Natural killer cell (primary cell): ENCODE measurements at regions not wholly inside any gene's neighbourhood (a gene's known extent, or its start where the extent isn't known, plus 50 kb on each side); places are given as distances from the start of the nearest gene placed in this dataset.

ENCODE experiments used
- ATAC-seq, 3 donors: fragments of 150-1000 bp in 2 of 3; fragments of 200-7000 bp in 1 of 3; cut with Tn5 transposase; 1 replicate in 1 of 3; 2 replicates in 2 of 3; pipeline ENCODE4 v1.10.0; 2021; ENCODE audit warnings: mild to moderate bottlenecking in 2 of 3, moderate library complexity in 2 of 3
- DNase-seq, 2 donors: peaks; one replicate each; pipeline versions ENCODE4 v3.0.0 to v3.0.0-alpha.2; 2013 to 2021; ENCODE audit warnings: mixed read lengths in 1 of 2
- H3K27ac ChIP-seq: one replicate; pipeline ENCODE4 v1.5.1; 2013; ENCODE audit warnings: mild to moderate bottlenecking, low read length
- H3K27me3 ChIP-seq: one replicate; pipeline ENCODE4 v1.6.1; 2013; ENCODE audit warnings: low read length; ENCODE audit not compliant: control insufficient read depth, insufficient read depth
- H3K36me3 ChIP-seq: one replicate; pipeline ENCODE4 v1.6.1; 2013; ENCODE audit warnings: low read length; ENCODE audit not compliant: control insufficient read depth, insufficient read depth
- H3K4me1 ChIP-seq: one replicate; pipeline ENCODE4 v1.6.1; 2013; ENCODE audit warnings: low read length; ENCODE audit not compliant: control insufficient read depth, insufficient read depth
- H3K4me3 ChIP-seq: one replicate; pipeline ENCODE4 v1.5.1; 2013; ENCODE audit warnings: low read length
- H3K9me3 ChIP-seq: one replicate; pipeline ENCODE4 v1.6.1; 2013; ENCODE audit warnings: low read length; ENCODE audit not compliant: control insufficient read depth, insufficient read depth
- H3K27ac Mint-ChIP-seq, 2 donors: one replicate each; pipeline ENCODE4 v1.8.0; 2022; ENCODE audit warnings: mild to moderate bottlenecking in 2 of 2, mixed read lengths in 2 of 2, moderate library complexity in 1 of 2
- H3K27me3 Mint-ChIP-seq, 2 donors: one replicate each; pipeline ENCODE4 v1.8.0; 2022; ENCODE audit warnings: low read depth in 2 of 2, mixed read lengths in 2 of 2
- H3K36me3 Mint-ChIP-seq: one replicate; pipeline ENCODE4 v1.8.0; 2022; ENCODE audit warnings: mixed read lengths
- H3K4me1 Mint-ChIP-seq, 2 donors: one replicate each; pipeline ENCODE4 v1.8.0; 2022; ENCODE audit warnings: mixed read lengths in 2 of 2
- H3K4me3 Mint-ChIP-seq: one replicate; pipeline ENCODE4 v1.8.0; 2022; ENCODE audit warnings: mild to moderate bottlenecking, moderate library complexity, mixed read lengths
- H3K9me3 Mint-ChIP-seq, 2 donors: one replicate each; pipeline ENCODE4 v1.8.0; 2022; ENCODE audit warnings: mixed read lengths in 2 of 2
- CTCF ChIP-seq: fragments of 200-600 bp; IDR thresholded peaks from one replicate; pipeline ENCODE4 v1.8.0; 2022; ENCODE audit warnings: antibody characterized with exemption
- WGBS: methylation state at CpG from one replicate; pipeline ENCODE4 v1.1.7; 2013; ENCODE audit warnings: missing lambda C conversion rate; ENCODE audit not compliant: insufficient coverage; 5-methylcytosine and 5-hydroxymethylcytosine counted together
- intact Hi-C: fragments of 100-400 bp; cut with micrococcal nuclease; formaldehyde crosslinking; loops from one replicate; pipeline ENCODE4 v1.14.2; 2022

- DNase-seq (no peak), ATAC-seq (no peak)
- Mint-ChIP-seq H3K4me3 (no peak overlapping the region), H3K4me1 (no peaks in the 10 kb centered on the region), H3K27me3 (no peaks in the 10 kb centered on the region), H3K9me3 (peaks cover 2 to 7% of the 10 kb centered on the region in 2 donors), H3K27ac (no peak overlapping the region), H3K36me3 (no peaks in the 10 kb centered on the region)
- intact Hi-C loops: no loop called here
- no peak for TF ChIP-seq CTCF
- H3K4me3 ChIP-seq: no peak overlapping the region
- H3K36me3 ChIP-seq: no peaks in the 10 kb centered on the region
- no peak overlapping the region for H3K27ac ChIP-seq
- H3K4me1 ChIP-seq: no peaks in the 10 kb centered on the region
- H3K9me3 ChIP-seq: no peaks in the 10 kb centered on the region
- 82% methylated on average over 4 of the region's 5 CpGs for WGBS
- H3K27me3 ChIP-seq: no peaks in the 10 kb centered on the region
Measured at GRCh38 chr1:104105465-104105864, 355.8 kb downstream of the AMY1C start.

GRCh38 chr1:104120525-104120924 is 370.8 kb downstream of the AMY1C start:
- no peak overlapping the region for H3K27ac ChIP-seq
- Mint-ChIP-seq H3K9me3 (peaks cover 2 to 6% of the 10 kb centered on the region in 2 donors), H3K36me3 (no peaks in the 10 kb centered on the region), H3K27ac (no peak overlapping the region), H3K4me3 (no peak overlapping the region), H3K27me3 (no peaks in the 10 kb centered on the region), H3K4me1 (no peaks in the 10 kb centered on the region)
- DNase-seq (no peak), ATAC-seq (no peak)
- TF ChIP-seq CTCF: no peak
- H3K36me3 ChIP-seq: no peaks in the 10 kb centered on the region
- no peak overlapping the region for H3K4me3 ChIP-seq
- H3K27me3 ChIP-seq: no peaks in the 10 kb centered on the region
- intact Hi-C loops: no loop called here
- no peaks in the 10 kb centered on the region for H3K4me1 ChIP-seq
- no peaks in the 10 kb centered on the region for H3K9me3 ChIP-seq

- TF ChIP-seq CTCF: no peak
- Mint-ChIP-seq H3K36me3 (no peaks in the 10 kb centered on the region), H3K4me3 (no peak overlapping the region), H3K27me3 (no peaks in the 10 kb centered on the region), H3K27ac (no peak overlapping the region), H3K9me3 (peaks cover 2 to 6% of the 10 kb centered on the region in 2 donors), H3K4me1 (no peaks in the 10 kb centered on the region)
- Histone ChIP-seq H3K36me3 (no peaks in the 10 kb centered on the region), H3K4me1 (no peaks in the 10 kb centered on the region), H3K27ac (no peak overlapping the region), H3K27me3 (no peaks in the 10 kb centered on the region), H3K4me3 (no peak overlapping the region), H3K9me3 (no peaks in the 10 kb centered on the region)
- ATAC-seq: no peak
- intact Hi-C loops: no loop called here
- DNase-seq: no peak
- 79% methylated on average over 2 of the region's 4 CpGs for WGBS
Measured at GRCh38 chr1:104121271-104121670, 371.6 kb downstream of the AMY1C start.

- Histone ChIP-seq H3K4me1 (no peaks in the 10 kb centered on the region), H3K4me3 (no peak overlapping the region), H3K36me3 (no peaks in the 10 kb centered on the region), H3K27ac (no peak overlapping the region), H3K9me3 (no peaks in the 10 kb centered on the region), H3K27me3 (no peaks in the 10 kb centered on the region)
- DNase-seq: no peak
- Mint-ChIP-seq H3K9me3 (peaks cover 4 to 6% of the 10 kb centered on the region in 2 donors), H3K27ac (no peak overlapping the region), H3K36me3 (no peaks in the 10 kb centered on the region), H3K27me3 (no peaks in the 10 kb centered on the region), H3K4me1 (no peaks in the 10 kb centered on the region), H3K4me3 (no peak overlapping the region)
- TF ChIP-seq CTCF: no peak
- ATAC-seq: no peak
- WGBS: no CpG with 5 or more reads among the region's 1 CpG
- intact Hi-C loops: no loop called here
Measured at GRCh38 chr1:104125266-104125665, 375.6 kb downstream of the AMY1C start.
